ENCODE measurements at regions not wholly inside any gene's neighbourhood (a gene's known extent, or its start where the extent isn't known, plus 50 kb on each side); places are given as distances from the start of the nearest gene placed in this dataset.
A peak's percentile ranks its signal among the peaks of the same experiment; 100 is the strongest.

- DNase-seq (ENCODE audit: low read depth in 2 of 2), result no peak
These were observed 70.2 kb downstream of the CLDN1 start for GRCh38 chr3:190252080-190252479.

- no peak for DNase-seq (ENCODE audit: low read depth in 2 of 2)
These were observed 72.8 kb downstream of the CLDN1 start for GRCh38 chr3:190249414-190249813.

GRCh38 chr3:190242147-190242546, 80.1 kb downstream of the CLDN1 start:
- no peak for DNase-seq (ENCODE audit: low read depth in 2 of 2)

- DNase-seq (ENCODE audit: low read depth in 2 of 2), result no peak
These were observed 82.9 kb downstream of the CLDN1 start for GRCh38 chr3:190239325-190239724.

GRCh38 chr3:190238871-190239270, 83.4 kb downstream of the CLDN1 start:
- no peak for DNase-seq (ENCODE audit: low read depth in 2 of 2)

- DNase-seq (ENCODE audit: low read depth in 2 of 2), result no peak
These were observed 87.6 kb downstream of the CLDN1 start for GRCh38 chr3:190234621-190235020.

GRCh38 chr3:190229632-190230424, 92.4 kb downstream of the CLDN1 start:
- DNase-seq (ENCODE audit: low read depth in 2 of 2), result no peak

- DNase-seq (ENCODE audit: low read depth in 2 of 2), result no peak
These were observed 95.2 kb downstream of the CLDN1 start for GRCh38 chr3:190227064-190227463.

- no peak for DNase-seq (ENCODE audit: low read depth in 2 of 2)
These were observed 97.2 kb downstream of the CLDN1 start for GRCh38 chr3:190224863-190225692.

GRCh38 chr3:190224456-190224855, 97.8 kb downstream of the CLDN1 start:
- no peak for DNase-seq (ENCODE audit: low read depth in 2 of 2)

- no peak for DNase-seq (ENCODE audit: low read depth in 2 of 2)
These were observed 99.3 kb downstream of the CLDN1 start for GRCh38 chr3:190222916-190223315.

- no peak for DNase-seq (ENCODE audit: low read depth in 2 of 2)
These were observed 99.9 kb downstream of the CLDN1 start for GRCh38 chr3:190222360-190222759.

- no peak for DNase-seq (ENCODE audit: low read depth in 2 of 2)
These were observed 99.7 kb upstream of the P3H2 start for GRCh38 chr3:190220362-190220761.

GRCh38 chr3:190217081-190217480, 96.4 kb upstream of the P3H2 start:
- DNase-seq (ENCODE audit: low read depth in 2 of 2), result no peak

GRCh38 chr3:190213727-190214126, 93.0 kb upstream of the P3H2 start:
- DNase-seq (ENCODE audit: low read depth in 2 of 2), result no peak

GRCh38 chr3:190210608-190211007, 89.9 kb upstream of the P3H2 start:
- no peak for DNase-seq (ENCODE audit: low read depth in 2 of 2)

- no peak for DNase-seq (ENCODE audit: low read depth in 2 of 2)
These were observed 88.8 kb upstream of the P3H2 start for GRCh38 chr3:190209533-190209932.

GRCh38 chr3:190208196-190208595, 87.5 kb upstream of the P3H2 start:
- DNase-seq (ENCODE audit: low read depth in 2 of 2), result no peak

- peak in 1 of 2 experiments; percentile 25 for DNase-seq (ENCODE audit: low read depth in 2 of 2)
These were observed 85.0 kb upstream of the P3H2 start for GRCh38 chr3:190205739-190206138.

- no peak for DNase-seq (ENCODE audit: low read depth in 2 of 2)
These were observed 83.5 kb upstream of the P3H2 start for GRCh38 chr3:190204200-190204599.

- DNase-seq (ENCODE audit: low read depth in 2 of 2), result no peak
These were observed 76.7 kb upstream of the P3H2 start for GRCh38 chr3:190197346-190197763.

GRCh38 chr3:190194506-190194905, 73.8 kb upstream of the P3H2 start:
- DNase-seq (ENCODE audit: low read depth in 2 of 2), result no peak

- no peak for DNase-seq (ENCODE audit: low read depth in 2 of 2)
These were observed 72.5 kb upstream of the P3H2 start for GRCh38 chr3:190193210-190193609.
